ENCODE measurements at regions not wholly inside any gene's neighbourhood (a gene's known extent, or its start where the extent isn't known, plus 50 kb on each side); places are given as distances from the start of the nearest gene placed in this dataset.

DNA sequence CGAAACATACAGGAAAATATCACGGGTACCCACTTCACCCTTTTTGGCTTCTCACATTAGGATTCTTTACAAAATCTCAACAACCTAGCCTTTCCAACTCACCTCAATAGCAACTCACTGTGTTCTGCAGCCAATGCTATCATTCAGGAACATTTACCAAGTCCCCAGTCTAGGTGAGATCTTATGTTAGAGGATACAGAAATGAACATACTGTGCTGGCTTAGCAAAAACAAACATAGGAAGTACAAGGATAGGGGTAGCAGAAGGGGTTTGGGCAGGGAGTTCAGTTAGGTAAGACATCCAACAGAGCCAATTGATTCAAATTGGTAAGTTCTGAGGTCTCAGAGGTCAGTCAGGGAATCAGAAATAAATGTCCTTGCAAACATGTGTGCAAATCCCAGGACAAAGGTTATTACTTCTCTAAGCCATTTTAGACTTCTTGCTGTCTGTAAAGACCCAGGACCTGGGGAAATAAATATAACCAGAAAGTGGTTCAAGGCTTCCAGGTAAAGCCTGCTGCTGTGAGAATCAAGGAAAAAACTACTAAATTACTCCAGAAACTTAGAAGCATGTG is 556.3 kb upstream of the CHAC2 start:
- H3F3A ChIP-seq (ENCODE audit: insufficient read depth) = no peaks in the 10 kb centered on the region
- no peaks in the 10 kb centered on the region for H3K9me2 ChIP-seq (replicated peaks; ENCODE audit: insufficient read depth, low read length)
- TF ChIP-seq, protein P1, sequence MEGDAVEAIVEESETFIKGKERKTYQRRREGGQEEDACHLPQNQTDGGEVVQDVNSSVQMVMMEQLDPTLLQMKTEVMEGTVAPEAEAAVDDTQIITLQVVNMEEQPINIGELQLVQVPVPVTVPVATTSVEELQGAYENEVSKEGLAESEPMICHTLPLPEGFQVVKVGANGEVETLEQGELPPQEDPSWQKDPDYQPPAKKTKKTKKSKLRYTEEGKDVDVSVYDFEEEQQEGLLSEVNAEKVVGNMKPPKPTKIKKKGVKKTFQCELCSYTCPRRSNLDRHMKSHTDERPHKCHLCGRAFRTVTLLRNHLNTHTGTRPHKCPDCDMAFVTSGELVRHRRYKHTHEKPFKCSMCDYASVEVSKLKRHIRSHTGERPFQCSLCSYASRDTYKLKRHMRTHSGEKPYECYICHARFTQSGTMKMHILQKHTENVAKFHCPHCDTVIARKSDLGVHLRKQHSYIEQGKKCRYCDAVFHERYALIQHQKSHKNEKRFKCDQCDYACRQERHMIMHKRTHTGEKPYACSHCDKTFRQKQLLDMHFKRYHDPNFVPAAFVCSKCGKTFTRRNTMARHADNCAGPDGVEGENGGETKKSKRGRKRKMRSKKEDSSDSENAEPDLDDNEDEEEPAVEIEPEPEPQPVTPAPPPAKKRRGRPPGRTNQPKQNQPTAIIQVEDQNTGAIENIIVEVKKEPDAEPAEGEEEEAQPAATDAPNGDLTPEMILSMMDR (IDR thresholded peaks at IDR 0.05; ENCODE audit: insufficient read depth, low read length, poor library complexity, severe bottlenecking) = no peak
- TF ChIP-seq EZH2phosphoT487 (conservative IDR thresholded peaks at IDR 0.05; ENCODE audit: low read length) = no peak
- H3K27ac ChIP-seq (ENCODE audit: low read depth, low read length) = no peak overlapping the region
- no peaks in the 10 kb centered on the region for H3K9me3 ChIP-seq (ENCODE audit: insufficient read depth, low read length)
- no peak overlapping the region for H3K4me3 ChIP-seq (ENCODE audit: insufficient read depth, low read length, poor library complexity, severe bottlenecking)
- H2AFZ ChIP-seq (ENCODE audit: low read depth, low read length, severe bottlenecking) = no peak overlapping the region
- no peak overlapping the region for H3K4me2 ChIP-seq (ENCODE audit: low read depth, low read length, poor library complexity, severe bottlenecking)
- no peaks in the 10 kb centered on the region for H4K20me1 ChIP-seq (ENCODE audit: low read depth, low read length)
- no peaks in the 10 kb centered on the region for H3K36me3 ChIP-seq (ENCODE audit: low read length)
- no peak overlapping the region for H3K9ac ChIP-seq (ENCODE audit: low read length)
- H3K79me2 ChIP-seq (ENCODE audit: insufficient read depth, low read length) = no peaks in the 10 kb centered on the region
- H3K27me3 ChIP-seq (ENCODE audit: low read length) = no peaks in the 10 kb centered on the region

- H3K9me2 ChIP-seq (replicated peaks; ENCODE audit: insufficient read depth, low read length) = no peaks in the 10 kb centered on the region
- H3K36me3 ChIP-seq (ENCODE audit: low read length) = no peaks in the 10 kb centered on the region
- TF ChIP-seq, protein P1 (IDR thresholded peaks at IDR 0.05; ENCODE audit: insufficient read depth, low read length, poor library complexity, severe bottlenecking) = no peak
- TF ChIP-seq EZH2phosphoT487 (conservative IDR thresholded peaks at IDR 0.05; ENCODE audit: low read length) = no peak
- no peaks in the 10 kb centered on the region for H3K27me3 ChIP-seq (ENCODE audit: low read length)
- H3F3A ChIP-seq (ENCODE audit: insufficient read depth) = no peaks in the 10 kb centered on the region
- no peaks in the 10 kb centered on the region for H3K9me3 ChIP-seq (ENCODE audit: insufficient read depth, low read length)
- H3K9ac ChIP-seq (ENCODE audit: low read length) = no peak overlapping the region
- no peak overlapping the region for H2AFZ ChIP-seq (ENCODE audit: low read depth, low read length, severe bottlenecking)
- H3K4me2 ChIP-seq (ENCODE audit: low read depth, low read length, poor library complexity, severe bottlenecking) = no peak overlapping the region
- no peak overlapping the region for H3K27ac ChIP-seq (ENCODE audit: low read depth, low read length)
- H3K4me3 ChIP-seq (ENCODE audit: insufficient read depth, low read length, poor library complexity, severe bottlenecking) = no peak overlapping the region
- H4K20me1 ChIP-seq (ENCODE audit: low read depth, low read length) = no peaks in the 10 kb centered on the region
- H3K79me2 ChIP-seq (ENCODE audit: insufficient read depth, low read length) = no peaks in the 10 kb centered on the region
Observed at GRCh38 chr2:53210538-53210937, 557.1 kb upstream of the CHAC2 start.

- Histone ChIP-seq H3K79me2 (ENCODE audit: insufficient read depth, low read length) (no peaks in the 10 kb centered on the region), H3K9me3 (ENCODE audit: insufficient read depth, low read length) (no peaks in the 10 kb centered on the region), H4K20me1 (ENCODE audit: low read depth, low read length) (no peaks in the 10 kb centered on the region), H3K4me2 (ENCODE audit: low read depth, low read length, poor library complexity, severe bottlenecking) (no peak overlapping the region), H3F3A (ENCODE audit: insufficient read depth) (no peaks in the 10 kb centered on the region), H3K4me3 (ENCODE audit: insufficient read depth, low read length, poor library complexity, severe bottlenecking) (no peak overlapping the region), H3K27me3 (ENCODE audit: low read length) (no peaks in the 10 kb centered on the region), H3K9me2 (replicated peaks; ENCODE audit: insufficient read depth, low read length) (no peaks in the 10 kb centered on the region), H3K9ac (ENCODE audit: low read length) (no peak overlapping the region), H3K27ac (ENCODE audit: low read depth, low read length) (no peak overlapping the region), H3K36me3 (ENCODE audit: low read length) (no peaks in the 10 kb centered on the region), H2AFZ (ENCODE audit: low read depth, low read length, severe bottlenecking) (no peak overlapping the region)
- TF ChIP-seq, protein P1 (IDR thresholded peaks at IDR 0.05; ENCODE audit: insufficient read depth, low read length, poor library complexity, severe bottlenecking) = no peak
- TF ChIP-seq EZH2phosphoT487 (conservative IDR thresholded peaks at IDR 0.05; ENCODE audit: low read length) = no peak
Observed at GRCh38 chr2:53209679-53210458, 557.7 kb upstream of the CHAC2 start.

Data from SU-DHL-6 (cell line).